Common myeloid progenitor, CD34-positive (primary cell): ENCODE measurements at regions not wholly inside any gene's neighbourhood (a gene's known extent, or its start where the extent isn't known, plus 50 kb on each side); places are given as distances from the start of the nearest gene placed in this dataset.
A peak's percentile ranks its signal among the peaks of the same experiment; 100 is the strongest.

Experiments used
- CTCF ChIA-PET: fragments of 350-600 bp; sonication (Branson Sonifier 250); formaldehyde crosslinking; loops from one replicate; lab custom pipeline; 2021; ENCODE audit warnings: antibody characterized with exemption; lab: Charles Lee
- POLR2A ChIA-PET: fragments of 350-600 bp; sonication (Branson Sonifier 250); formaldehyde crosslinking; loops from one replicate; lab custom pipeline; 2021; ENCODE audit warnings: antibody characterized with exemption; lab: Charles Lee
- DNase-seq, 3 donors: peaks; one replicate each; pipeline versions ENCODE4 v3.0.0 to v3.0.0-alpha.2; 2013
- H3K27ac ChIP-seq, 2 experiments: 1 replicate in 1 of 2; 2 replicates in 1 of 2; pipeline ENCODE4 v1.7.0; 2013; ENCODE audit warnings: inconsistent platforms in 2 of 2, low read length in 2 of 2, mild to moderate bottlenecking in 2 of 2, low read depth in 1 of 2, moderate library complexity in 1 of 2; ENCODE audit not compliant: severe bottlenecking in 2 of 2, insufficient read depth in 1 of 2, poor library complexity in 1 of 2
- H3K27me3 ChIP-seq, 5 experiments: replicated peaks in 2 of 5; 1 replicate in 3 of 5; 2 replicates in 2 of 5; pipeline versions ENCODE4 v1.6.1 to v1.7.0; 2013; ENCODE audit warnings: low read length in 4 of 5, mild to moderate bottlenecking in 2 of 5, moderate library complexity in 2 of 5, inconsistent platforms in 1 of 5; ENCODE audit not compliant: insufficient read depth in 5 of 5, control insufficient read depth in 4 of 5
- H3K36me3 ChIP-seq, 4 experiments: 1 replicate in 2 of 4; 2 replicates in 2 of 4; pipeline versions ENCODE4 v1.6.1 to v1.7.0; 2013; ENCODE audit warnings: low read length in 3 of 4, control low read depth in 1 of 4, mild to moderate bottlenecking in 1 of 4; ENCODE audit not compliant: control insufficient read depth in 4 of 4, insufficient read depth in 4 of 4
- H3K4me1 ChIP-seq, 4 experiments: 1 replicate in 3 of 4; 2 replicates in 1 of 4; pipeline versions ENCODE4 v1.6.1 to v1.7.1; 2013; ENCODE audit warnings: low read length in 3 of 4, mild to moderate bottlenecking in 3 of 4, control low read depth in 1 of 4, inconsistent platforms in 1 of 4, moderate library complexity in 1 of 4; ENCODE audit not compliant: control insufficient read depth in 4 of 4, insufficient read depth in 4 of 4; ENCODE audit errors: control extremely low read depth in 1 of 4
- H3K4me3 ChIP-seq, 7 experiments: 1 replicate in 4 of 7; 2 replicates in 3 of 7; pipeline versions ENCODE4 v1.5.1 to v1.7.0; 2013; ENCODE audit warnings: mild to moderate bottlenecking in 7 of 7, low read length in 6 of 7, moderate library complexity in 6 of 7, inconsistent platforms in 2 of 7, low read depth in 2 of 7, control low read depth in 1 of 7; ENCODE audit not compliant: insufficient read depth in 4 of 7, control insufficient read depth in 1 of 7; ENCODE audit errors: extremely low read depth in 1 of 7
- H3K9me3 ChIP-seq, 5 experiments: 1 replicate in 4 of 5; 2 replicates in 1 of 5; pipeline versions ENCODE4 v1.6.1 to v1.7.1; 2013; ENCODE audit warnings: low read length in 4 of 5, mild to moderate bottlenecking in 2 of 5, inconsistent platforms in 1 of 5, low read depth in 1 of 5, moderate library complexity in 1 of 5; ENCODE audit not compliant: control insufficient read depth in 4 of 5, insufficient read depth in 2 of 5; ENCODE audit errors: control extremely low read depth in 1 of 5
- WGBS: methylation state at CpG from one replicate; pipeline ENCODE4 v1.1.5; 2013; ENCODE audit not compliant: insufficient coverage; 5-methylcytosine and 5-hydroxymethylcytosine counted together

GRCh38 chr3:163039636-163040035 lies 1543.0 kb downstream of the OTOL1 start:
- ChIA-PET POLR2A (no interaction called here), CTCF (no interaction called here)
- H3K9me3 ChIP-seq: no peaks in the 10 kb centered on the region
- 88% methylated on average over 3 of the region's 3 CpGs for WGBS
- H3K36me3 ChIP-seq: no peaks in the 10 kb centered on the region
- DNase-seq: no peak
- H3K4me3 ChIP-seq: no peak overlapping the region
- H3K4me1 ChIP-seq: no peaks in the 10 kb centered on the region
- H3K27ac ChIP-seq: no peak overlapping the region
- H3K27me3 ChIP-seq: no peaks in the 10 kb centered on the region

DNA sequence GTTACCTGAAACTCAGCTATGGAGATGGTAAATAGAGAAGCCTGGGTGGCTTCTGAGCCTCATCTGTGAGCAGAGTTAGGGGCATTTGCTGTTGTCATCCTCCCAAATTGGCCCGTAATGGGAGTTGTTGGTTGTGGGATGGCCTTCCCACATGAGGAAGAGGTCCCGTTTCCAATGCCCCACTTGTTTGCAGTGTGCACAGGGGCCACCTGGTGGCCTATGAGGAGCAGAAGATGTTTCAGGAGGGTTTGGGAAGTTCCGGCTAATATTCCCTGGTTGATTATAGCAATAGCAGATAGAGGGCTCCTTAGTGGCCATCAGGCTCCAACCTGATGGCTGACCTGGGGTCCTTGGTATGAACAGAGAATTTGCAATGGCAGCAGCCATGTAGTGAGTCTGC lies 1546.5 kb downstream of the OTOL1 start:
- Histone ChIP-seq H3K27ac (no peak overlapping the region), H3K9me3 (no peaks in the 10 kb centered on the region), H3K36me3 (no peaks in the 10 kb centered on the region), H3K27me3 (no peaks in the 10 kb centered on the region), H3K4me3 (no peak overlapping the region), H3K4me1 (no peaks in the 10 kb centered on the region)
- no peak for DNase-seq
- ChIA-PET CTCF (interaction anchor here (1.1 kb wide), 1 partner anchor 13 kb away, joined by 4 read pairs; no protein-coding TSS in a partner anchor), POLR2A (no interaction called here)
- WGBS: 33% methylated on average over 3 of the region's 3 CpGs

DNA sequence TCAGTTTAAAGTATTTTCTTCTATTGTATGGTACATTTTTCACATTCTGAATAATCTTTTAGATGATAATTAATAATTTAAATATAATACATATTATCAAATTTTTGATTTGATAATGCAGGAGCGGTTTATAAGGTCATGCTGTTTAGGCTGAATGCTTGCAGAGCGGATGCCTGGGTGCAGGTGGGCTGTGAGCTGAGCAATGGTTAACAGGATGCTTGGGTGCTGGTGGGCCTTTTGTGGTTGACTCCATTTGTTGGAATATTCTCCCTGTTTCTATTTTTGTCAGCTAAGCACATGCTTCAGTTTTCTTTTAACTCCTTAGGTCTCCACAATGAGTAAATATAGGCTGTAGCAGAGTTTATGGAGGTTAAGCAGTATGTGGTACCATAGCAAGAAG lies 1549.3 kb downstream of the OTOL1 start:
- no peaks in the 10 kb centered on the region for H3K36me3 ChIP-seq
- DNase-seq: no peak
- WGBS: 83% methylated on average over 1 of the region's 2 CpGs
- H3K9me3 ChIP-seq: no peaks in the 10 kb centered on the region
- H3K4me3 ChIP-seq: no peak overlapping the region
- H3K27ac ChIP-seq: no peak overlapping the region
- no peaks in the 10 kb centered on the region for H3K4me1 ChIP-seq
- CTCF ChIA-PET: interaction anchor here (1.3 to 1.6 kb wide), 2 partner anchors 9 to 10 kb away, joined by 4 read pairs; no protein-coding TSS in a partner anchor
- H3K27me3 ChIP-seq: no peaks in the 10 kb centered on the region
- POLR2A ChIA-PET: no interaction called here

DNA sequence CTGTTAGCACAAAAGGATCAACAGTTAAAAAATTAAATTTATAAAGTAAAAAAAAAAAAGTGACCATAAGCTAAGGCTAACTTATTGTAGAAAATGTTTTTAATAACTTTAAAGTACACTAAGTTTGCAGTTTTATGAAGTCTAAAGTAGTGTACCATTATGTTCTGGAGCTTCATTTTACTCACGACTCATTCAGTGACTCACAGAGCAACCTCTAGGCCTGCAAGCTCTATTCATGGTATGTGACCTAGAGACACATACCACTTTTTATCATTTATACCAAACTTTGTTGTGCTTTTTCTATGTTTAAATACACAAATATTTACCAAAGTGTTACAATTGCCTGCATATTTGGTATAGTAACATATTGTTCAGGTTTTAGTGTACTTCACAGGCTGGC lies 1552.3 kb downstream of the OTOL1 start:
- Histone ChIP-seq H3K27ac (no peak overlapping the region), H3K4me1 (no peaks in the 10 kb centered on the region), H3K36me3 (no peaks in the 10 kb centered on the region), H3K27me3 (no peaks in the 10 kb centered on the region), H3K9me3 (no peaks in the 10 kb centered on the region), H3K4me3 (no peak overlapping the region)
- no CpG with 5 or more reads among the region's 1 CpG for WGBS
- ChIA-PET POLR2A (no interaction called here), CTCF (no interaction called here)
- no peak for DNase-seq

DNA sequence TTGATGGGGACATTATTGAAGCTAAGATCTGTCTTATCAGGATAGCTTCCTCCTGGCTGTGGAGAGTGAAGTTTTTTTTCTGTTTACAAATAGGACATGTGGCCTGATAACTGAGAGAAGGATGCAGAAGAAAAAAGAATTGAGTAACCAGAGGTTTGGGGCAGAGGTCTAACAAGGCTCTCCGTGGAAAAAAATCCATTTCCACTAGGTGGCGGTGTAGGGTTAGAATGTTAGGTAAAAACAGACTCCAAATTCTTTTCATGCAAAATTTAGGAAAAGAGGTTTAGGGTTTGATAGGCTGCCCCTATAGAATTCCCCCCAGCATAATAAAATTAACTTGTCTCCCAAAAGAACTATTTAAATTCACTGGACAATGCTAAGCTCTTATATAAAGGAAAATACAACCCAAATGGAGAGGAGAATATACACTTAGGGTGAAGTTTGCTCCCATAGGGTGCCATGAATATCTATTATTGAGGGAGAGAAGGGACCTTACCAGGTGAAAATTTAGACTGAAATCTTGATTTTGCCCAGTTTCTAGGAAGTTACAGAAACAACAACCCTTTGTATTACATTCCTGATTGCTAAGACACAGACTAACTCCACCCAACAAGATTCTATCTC lies 1560.4 kb downstream of the OTOL1 start:
- Histone ChIP-seq H3K4me3 (no peak overlapping the region), H3K9me3 (no peaks in the 10 kb centered on the region), H3K4me1 (no peaks in the 10 kb centered on the region), H3K36me3 (no peaks in the 10 kb centered on the region), H3K27ac (no peak overlapping the region), H3K27me3 (no peaks in the 10 kb centered on the region)
- DNase-seq: peak; percentile 18 to 63 (median 42)
- POLR2A ChIA-PET: no interaction called here
- no CpG with 5 or more reads among the region's 2 CpGs for WGBS
- CTCF ChIA-PET: interaction anchor here (0.7 to 2.2 kb wide), 7 partner anchors 10 to 1494 kb away, joined by 3 to 7 read pairs (median 4); no protein-coding TSS in a partner anchor

DNA sequence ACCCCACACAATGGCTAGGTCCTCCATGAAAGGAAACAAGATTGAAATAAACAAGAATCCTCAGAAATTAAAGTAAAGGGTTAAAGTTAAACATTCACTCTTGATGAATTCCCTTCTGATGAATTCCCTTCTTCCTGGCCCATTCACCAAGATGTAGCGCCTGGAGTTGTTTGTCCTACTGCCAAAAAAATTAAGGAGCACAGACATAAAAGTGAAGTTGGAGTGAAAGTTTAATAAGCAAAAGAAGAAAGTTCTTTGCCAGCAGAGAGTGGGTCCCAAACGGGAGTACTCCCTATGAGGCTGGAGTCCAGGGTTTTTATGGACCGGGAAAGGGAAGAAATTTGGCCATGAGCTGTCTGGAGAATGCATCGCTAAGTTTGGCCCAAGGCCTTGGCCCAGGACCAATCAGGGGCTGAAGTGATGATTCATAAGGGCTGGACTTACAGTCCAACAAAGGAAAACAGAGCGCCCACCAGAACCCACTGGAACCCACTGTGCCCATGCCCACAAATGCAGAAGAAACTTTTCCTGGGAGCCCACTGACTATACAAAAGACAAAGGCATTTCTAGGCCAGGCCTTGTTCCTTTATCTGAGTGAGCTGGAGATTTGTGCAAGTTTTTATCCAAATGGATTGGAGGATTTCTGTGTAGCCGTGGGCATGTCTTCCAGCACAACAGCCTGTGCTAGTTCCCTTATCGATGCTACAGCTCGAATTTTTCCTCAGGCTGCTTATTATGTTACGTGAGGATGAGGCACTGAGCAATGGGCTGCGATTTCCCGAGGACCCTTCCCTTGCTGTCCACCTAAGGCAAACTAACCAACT lies 1561.6 kb downstream of the OTOL1 start:
- POLR2A ChIA-PET: no interaction called here
- Histone ChIP-seq H3K9me3 (no peaks in the 10 kb centered on the region), H3K27me3 (no peaks in the 10 kb centered on the region), H3K4me1 (no peaks in the 10 kb centered on the region), H3K36me3 (no peaks in the 10 kb centered on the region), H3K4me3 (no peak overlapping the region), H3K27ac (no peak overlapping the region)
- DNase-seq: no peak
- WGBS: 95% methylated on average over 9 of the region's 11 CpGs
- CTCF ChIA-PET: interaction anchor here (1.5 to 2.2 kb wide), 2 partner anchors 10 to 28 kb away, joined by 3 to 7 read pairs; no protein-coding TSS in a partner anchor

GRCh38 chr3:163071713-163072112 lies 1575.1 kb downstream of the OTOL1 start:
- ChIA-PET CTCF (no interaction called here), POLR2A (no interaction called here)
- 31% methylated on average over 1 of the region's 2 CpGs for WGBS
- no peaks in the 10 kb centered on the region for H3K4me1 ChIP-seq
- no peak overlapping the region for H3K27ac ChIP-seq
- peak in 1 of 3 donors; percentile 2 for DNase-seq
- no peaks in the 10 kb centered on the region for H3K27me3 ChIP-seq
- H3K9me3 ChIP-seq: peaks cover 0 to 10% (median 5%) of the 10 kb centered on the region in 5 experiments
- no peaks in the 10 kb centered on the region for H3K36me3 ChIP-seq
- H3K4me3 ChIP-seq: no peak overlapping the region
